ENCODE measurements at regions not wholly inside any gene's neighbourhood (a gene's known extent, or its start where the extent isn't known, plus 50 kb on each side); places are given as distances from the start of the nearest gene placed in this dataset.
"Not testable (repeated sequence)": the region's sequence is repeated elsewhere in the genome, so short reads cannot be mapped to it uniquely, and the experiment has no call there.

GRCh38 chr5:23095418-23095817 lies 242.3 kb upstream of the CDH12 start:
- not testable (repeated sequence) for H3K9ac ChIP-seq (ENCODE audit: low read depth, low read length, poor library complexity); H2BK12ac ChIP-seq (ENCODE audit: low read length); H2BK5ac ChIP-seq (ENCODE audit: low read length); H2BK120ac ChIP-seq (ENCODE audit: low read depth, low read length); H3K27me3 ChIP-seq (ENCODE audit: control insufficient read depth in 3 of 3, insufficient read depth in 3 of 3, low read depth in 1 of 3, low read length in 3 of 3); H2AFZ ChIP-seq (ENCODE audit: low read length); H3K79me1 ChIP-seq (ENCODE audit: low read depth, low read length); H3K27ac ChIP-seq (replicated peaks; ENCODE audit: low read length); H3K14ac ChIP-seq (ENCODE audit: low read length); H3K36me3 ChIP-seq (replicated peaks in 1 of 2; ENCODE audit: control insufficient read depth in 2 of 2, insufficient read depth in 2 of 2, low read length in 2 of 2); H3K18ac ChIP-seq (ENCODE audit: low read length); H2BK15ac ChIP-seq (ENCODE audit: low read length); H4K8ac ChIP-seq (ENCODE audit: low read depth, low read length); H3K4me3 ChIP-seq (ENCODE audit: low read length in 2 of 2); DNase-seq (ENCODE audit: low spot score); H3K4me1 ChIP-seq (ENCODE audit: control insufficient read depth in 2 of 2, insufficient read depth in 1 of 2, low read depth in 1 of 2, low read length in 2 of 2); H3K23ac ChIP-seq (ENCODE audit: low read depth, low read length, poor library complexity); H3K9me3 ChIP-seq (replicated peaks in 1 of 2; ENCODE audit: control insufficient read depth in 2 of 2, insufficient read depth in 1 of 2, low read depth in 1 of 2, low read length in 2 of 2); H3K4ac ChIP-seq (ENCODE audit: low read length); H3K4me2 ChIP-seq (ENCODE audit: insufficient read depth, low read length, poor library complexity, severe bottlenecking); H2AK5ac ChIP-seq (ENCODE audit: low read depth, low read length); H4K91ac ChIP-seq (ENCODE audit: low read depth, low read length, poor library complexity)
- WGBS, 2 donors (ENCODE audit: extremely low coverage in 2 of 2, insufficient read length in 2 of 2, insufficient replicate concordance in 1 of 2) = no CpG with 5 or more reads among the region's 7 CpGs

GRCh38 chr5:23089286-23089685 lies 236.1 kb upstream of the CDH12 start:
- Histone ChIP-seq H2BK15ac (ENCODE audit: low read length) (no peak overlapping the region), H3K14ac (ENCODE audit: low read length) (no peak overlapping the region)
- no CpG with 5 or more reads among the region's 6 CpGs for WGBS, 2 donors (ENCODE audit: extremely low coverage in 2 of 2, insufficient read length in 2 of 2, insufficient replicate concordance in 1 of 2)

GRCh38 chr5:23084815-23085214 lies 231.7 kb upstream of the CDH12 start:
- no peak overlapping the region for H2BK120ac ChIP-seq (ENCODE audit: low read depth, low read length)
- no peak overlapping the region for H2AFZ ChIP-seq (ENCODE audit: low read length)
- no peak overlapping the region for H4K91ac ChIP-seq (ENCODE audit: low read depth, low read length, poor library complexity)
- H3K79me1 ChIP-seq (ENCODE audit: low read depth, low read length) = no peaks in the 10 kb centered on the region
- H3K14ac ChIP-seq (ENCODE audit: low read length) = no peak overlapping the region
- no peak overlapping the region for H3K4me2 ChIP-seq (ENCODE audit: insufficient read depth, low read length, poor library complexity, severe bottlenecking)
- no peak overlapping the region for H2BK15ac ChIP-seq (ENCODE audit: low read length)
- no peak overlapping the region for H3K27ac ChIP-seq (replicated peaks; ENCODE audit: low read length)
- no peak overlapping the region for H3K4ac ChIP-seq (ENCODE audit: low read length)
- no peaks in the 10 kb centered on the region for H3K4me1 ChIP-seq (ENCODE audit: control insufficient read depth in 2 of 2, insufficient read depth in 1 of 2, low read depth in 1 of 2, low read length in 2 of 2)
- H3K9me3 ChIP-seq (replicated peaks in 1 of 2; ENCODE audit: control insufficient read depth in 2 of 2, insufficient read depth in 1 of 2, low read depth in 1 of 2, low read length in 2 of 2) = no peaks in the 10 kb centered on the region
- no peak overlapping the region for H4K8ac ChIP-seq (ENCODE audit: low read depth, low read length)
- no CpG with 5 or more reads among the region's 3 CpGs for WGBS, 2 donors (ENCODE audit: extremely low coverage in 2 of 2, insufficient read length in 2 of 2, insufficient replicate concordance in 1 of 2)
- H3K4me3 ChIP-seq (ENCODE audit: low read length in 2 of 2) = no peak overlapping the region
- no peak overlapping the region for H3K9ac ChIP-seq (ENCODE audit: low read depth, low read length, poor library complexity)
- no peak overlapping the region for H2AK5ac ChIP-seq (ENCODE audit: low read depth, low read length)
- no peaks in the 10 kb centered on the region for H3K27me3 ChIP-seq (ENCODE audit: control insufficient read depth in 3 of 3, insufficient read depth in 3 of 3, low read depth in 1 of 3, low read length in 3 of 3)
- H3K23ac ChIP-seq (ENCODE audit: low read depth, low read length, poor library complexity) = no peak overlapping the region
- H2BK12ac ChIP-seq (ENCODE audit: low read length) = no peak overlapping the region
- H3K36me3 ChIP-seq (replicated peaks in 1 of 2; ENCODE audit: control insufficient read depth in 2 of 2, insufficient read depth in 2 of 2, low read length in 2 of 2) = no peaks in the 10 kb centered on the region
- H3K18ac ChIP-seq (ENCODE audit: low read length) = no peak overlapping the region
- no peak for DNase-seq (ENCODE audit: low spot score)
- H2BK5ac ChIP-seq (ENCODE audit: low read length) = no peak overlapping the region

More at GRCh38 chr5:23089286-23089685, 236.1 kb upstream of the CDH12 start:
- H2AK5ac ChIP-seq (ENCODE audit: low read depth, low read length) = no peak overlapping the region
- H3K4me2 ChIP-seq (ENCODE audit: insufficient read depth, low read length, poor library complexity, severe bottlenecking) = no peak overlapping the region
- H3K9ac ChIP-seq (ENCODE audit: low read depth, low read length, poor library complexity) = no peak overlapping the region
- H4K91ac ChIP-seq (ENCODE audit: low read depth, low read length, poor library complexity) = no peak overlapping the region
- no peak overlapping the region for H4K8ac ChIP-seq (ENCODE audit: low read depth, low read length)
- H2AFZ ChIP-seq (ENCODE audit: low read length) = no peak overlapping the region
- no peaks in the 10 kb centered on the region for H3K79me1 ChIP-seq (ENCODE audit: low read depth, low read length)
- H3K27ac ChIP-seq (replicated peaks; ENCODE audit: low read length) = no peak overlapping the region
- no peak overlapping the region for H3K4me3 ChIP-seq (ENCODE audit: low read length in 2 of 2)
- no peak overlapping the region for H2BK12ac ChIP-seq (ENCODE audit: low read length)
- H3K9me3 ChIP-seq (replicated peaks in 1 of 2; ENCODE audit: control insufficient read depth in 2 of 2, insufficient read depth in 1 of 2, low read depth in 1 of 2, low read length in 2 of 2) = no peaks in the 10 kb centered on the region
- no peak overlapping the region for H2BK5ac ChIP-seq (ENCODE audit: low read length)
- no peak overlapping the region for H3K23ac ChIP-seq (ENCODE audit: low read depth, low read length, poor library complexity)
- no peak overlapping the region for H3K18ac ChIP-seq (ENCODE audit: low read length)
- H2BK120ac ChIP-seq (ENCODE audit: low read depth, low read length) = no peak overlapping the region
- DNase-seq (ENCODE audit: low spot score) = no peak
- no peak overlapping the region for H3K4ac ChIP-seq (ENCODE audit: low read length)
- no peaks in the 10 kb centered on the region for H3K36me3 ChIP-seq (replicated peaks in 1 of 2; ENCODE audit: control insufficient read depth in 2 of 2, insufficient read depth in 2 of 2, low read length in 2 of 2)
- no peaks in the 10 kb centered on the region for H3K4me1 ChIP-seq (ENCODE audit: control insufficient read depth in 2 of 2, insufficient read depth in 1 of 2, low read depth in 1 of 2, low read length in 2 of 2)
- H3K27me3 ChIP-seq (ENCODE audit: control insufficient read depth in 3 of 3, insufficient read depth in 3 of 3, low read depth in 1 of 3, low read length in 3 of 3) = no peaks in the 10 kb centered on the region

GRCh38 chr5:23072179-23072578 lies 219.0 kb upstream of the CDH12 start:
- Histone ChIP-seq H3K9ac (ENCODE audit: low read depth, low read length, poor library complexity) (no peak overlapping the region), H3K79me1 (ENCODE audit: low read depth, low read length) (no peaks in the 10 kb centered on the region), H3K4ac (ENCODE audit: low read length) (no peak overlapping the region), H2BK5ac (ENCODE audit: low read length) (no peak overlapping the region), H2AFZ (ENCODE audit: low read length) (no peak overlapping the region), H3K14ac (ENCODE audit: low read length) (no peak overlapping the region), H2BK15ac (ENCODE audit: low read length) (no peak overlapping the region), H3K4me2 (ENCODE audit: insufficient read depth, low read length, poor library complexity, severe bottlenecking) (no peak overlapping the region), H3K4me1 (ENCODE audit: control insufficient read depth in 2 of 2, insufficient read depth in 1 of 2, low read depth in 1 of 2, low read length in 2 of 2) (no peaks in the 10 kb centered on the region), H3K27ac (replicated peaks; ENCODE audit: low read length) (no peak overlapping the region), H4K91ac (ENCODE audit: low read depth, low read length, poor library complexity) (no peak overlapping the region), H3K36me3 (replicated peaks in 1 of 2; ENCODE audit: control insufficient read depth in 2 of 2, insufficient read depth in 2 of 2, low read length in 2 of 2) (no peaks in the 10 kb centered on the region), H2AK5ac (ENCODE audit: low read depth, low read length) (no peak overlapping the region), H4K8ac (ENCODE audit: low read depth, low read length) (no peak overlapping the region), H3K27me3 (ENCODE audit: control insufficient read depth in 3 of 3, insufficient read depth in 3 of 3, low read depth in 1 of 3, low read length in 3 of 3) (no peaks in the 10 kb centered on the region), H2BK120ac (ENCODE audit: low read depth, low read length) (no peak overlapping the region), H3K9me3 (replicated peaks in 1 of 2; ENCODE audit: control insufficient read depth in 2 of 2, insufficient read depth in 1 of 2, low read depth in 1 of 2, low read length in 2 of 2) (no peaks in the 10 kb centered on the region), H3K4me3 (ENCODE audit: low read length in 2 of 2) (no peak overlapping the region), H3K18ac (ENCODE audit: low read length) (no peak overlapping the region), H3K23ac (ENCODE audit: low read depth, low read length, poor library complexity) (no peak overlapping the region), H2BK12ac (ENCODE audit: low read length) (no peak overlapping the region)
- no CpG with 5 or more reads among the region's 2 CpGs for WGBS, 2 donors (ENCODE audit: extremely low coverage in 2 of 2, insufficient read length in 2 of 2, insufficient replicate concordance in 1 of 2)
- DNase-seq (ENCODE audit: low spot score) = no peak
